ENCODE measurements at regions not wholly inside any gene's neighbourhood (a gene's known extent, or its start where the extent isn't known, plus 50 kb on each side); places are given as distances from the start of the nearest gene placed in this dataset.

DNA sequence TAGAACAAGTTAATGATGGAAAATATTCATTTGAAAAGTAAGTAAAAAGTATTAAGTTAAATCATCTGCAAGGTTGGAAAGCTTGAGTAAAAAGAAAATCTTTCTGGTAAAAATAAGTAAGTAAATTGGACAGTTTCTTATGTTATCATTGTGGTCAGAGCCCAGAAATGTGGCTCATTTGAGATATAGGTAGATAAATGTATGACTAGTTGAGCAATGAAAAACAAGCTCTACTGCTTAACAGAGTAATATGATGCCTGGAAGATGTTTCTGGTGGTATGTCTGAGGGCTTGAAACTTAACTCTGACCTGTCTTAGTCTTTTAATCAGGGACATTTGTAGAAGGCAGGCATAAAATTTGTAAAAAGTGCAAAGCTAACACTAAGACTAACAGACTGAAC lies 444.0 kb downstream of the MFSD1 start:
- ATAC-seq, result peak; percentile 82
- TF ChIP-seq ZC3H10 (CRISPR knock-in tag; IDR thresholded peaks at IDR 0.05) (no peak), BACH2 (CRISPR knock-in tag; IDR thresholded peaks at IDR 0.05; ENCODE audit: borderline replicate concordance) (no peak), ISL1 (CRISPR knock-in tag; IDR thresholded peaks at IDR 0.05) (no peak), OSR1 (CRISPR knock-in tag; IDR thresholded peaks at IDR 0.05) (no peak), TOX (CRISPR knock-in tag; IDR thresholded peaks at IDR 0.05; ENCODE audit: borderline replicate concordance) (no peak), CSDC2 (CRISPR knock-in tag; IDR thresholded peaks at IDR 0.05) (no peak), ARNTL (CRISPR knock-in tag; IDR thresholded peaks at IDR 0.05; ENCODE audit: borderline replicate concordance, low read depth) (no peak), ZFP3 (CRISPR knock-in tag; IDR thresholded peaks at IDR 0.05) (no peak)

DNA sequence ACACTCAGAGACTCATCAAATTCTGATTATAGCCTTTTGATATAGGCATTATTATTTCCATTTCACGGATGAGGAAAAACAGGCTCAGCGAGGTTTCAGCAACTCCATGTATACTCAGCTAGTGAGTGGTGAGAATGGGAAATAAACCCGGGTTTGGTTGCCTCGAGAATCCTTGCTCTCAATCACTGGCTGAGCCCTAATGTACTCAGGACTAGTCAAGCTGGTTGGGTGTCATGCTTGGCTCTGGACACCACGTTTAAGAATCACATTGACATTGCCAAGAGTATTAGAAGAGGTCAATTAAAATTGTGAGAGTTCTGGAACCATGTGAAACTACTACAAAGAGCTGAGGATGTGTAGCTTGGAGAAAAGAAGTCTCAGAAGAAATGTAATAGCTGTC lies 444.5 kb downstream of the MFSD1 start:
- ATAC-seq, result no peak
- TF ChIP-seq TCF4 (CRISPR knock-in tag; IDR thresholded peaks at IDR 0.05; ENCODE audit: borderline replicate concordance) (no peak), GLIS3 (CRISPR knock-in tag; IDR thresholded peaks at IDR 0.05) (no peak), SNAI2 (CRISPR knock-in tag; IDR thresholded peaks at IDR 0.05) (no peak), CSDC2 (CRISPR knock-in tag; IDR thresholded peaks at IDR 0.05) (no peak)

- ATAC-seq, result no peak
- TF ChIP-seq GLIS3 (CRISPR knock-in tag; IDR thresholded peaks at IDR 0.05) (no peak), ZC3H10 (CRISPR knock-in tag; IDR thresholded peaks at IDR 0.05) (no peak), PATZ1 (CRISPR knock-in tag; IDR thresholded peaks at IDR 0.05; ENCODE audit: borderline replicate concordance) (no peak), ZNF8 (CRISPR knock-in tag; IDR thresholded peaks at IDR 0.05) (no peak), TCF4 (CRISPR knock-in tag; IDR thresholded peaks at IDR 0.05; ENCODE audit: borderline replicate concordance) (no peak), BACH2 (CRISPR knock-in tag; IDR thresholded peaks at IDR 0.05; ENCODE audit: borderline replicate concordance) (no peak), ISL1 (CRISPR knock-in tag; IDR thresholded peaks at IDR 0.05) (no peak), ESRRG (CRISPR knock-in tag; IDR thresholded peaks at IDR 0.05) (no peak), ARNTL (CRISPR knock-in tag; IDR thresholded peaks at IDR 0.05; ENCODE audit: borderline replicate concordance, low read depth) (no peak), ZFP30 (CRISPR knock-in tag; IDR thresholded peaks at IDR 0.05) (no peak), SNAI2 (CRISPR knock-in tag; IDR thresholded peaks at IDR 0.05) (no peak), ZNF70 (CRISPR knock-in tag; IDR thresholded peaks at IDR 0.05) (no peak), CREB5 (CRISPR knock-in tag; IDR thresholded peaks at IDR 0.05; ENCODE audit: low read depth) (no peak)
- TF ChIP-seq, protein P1, sequence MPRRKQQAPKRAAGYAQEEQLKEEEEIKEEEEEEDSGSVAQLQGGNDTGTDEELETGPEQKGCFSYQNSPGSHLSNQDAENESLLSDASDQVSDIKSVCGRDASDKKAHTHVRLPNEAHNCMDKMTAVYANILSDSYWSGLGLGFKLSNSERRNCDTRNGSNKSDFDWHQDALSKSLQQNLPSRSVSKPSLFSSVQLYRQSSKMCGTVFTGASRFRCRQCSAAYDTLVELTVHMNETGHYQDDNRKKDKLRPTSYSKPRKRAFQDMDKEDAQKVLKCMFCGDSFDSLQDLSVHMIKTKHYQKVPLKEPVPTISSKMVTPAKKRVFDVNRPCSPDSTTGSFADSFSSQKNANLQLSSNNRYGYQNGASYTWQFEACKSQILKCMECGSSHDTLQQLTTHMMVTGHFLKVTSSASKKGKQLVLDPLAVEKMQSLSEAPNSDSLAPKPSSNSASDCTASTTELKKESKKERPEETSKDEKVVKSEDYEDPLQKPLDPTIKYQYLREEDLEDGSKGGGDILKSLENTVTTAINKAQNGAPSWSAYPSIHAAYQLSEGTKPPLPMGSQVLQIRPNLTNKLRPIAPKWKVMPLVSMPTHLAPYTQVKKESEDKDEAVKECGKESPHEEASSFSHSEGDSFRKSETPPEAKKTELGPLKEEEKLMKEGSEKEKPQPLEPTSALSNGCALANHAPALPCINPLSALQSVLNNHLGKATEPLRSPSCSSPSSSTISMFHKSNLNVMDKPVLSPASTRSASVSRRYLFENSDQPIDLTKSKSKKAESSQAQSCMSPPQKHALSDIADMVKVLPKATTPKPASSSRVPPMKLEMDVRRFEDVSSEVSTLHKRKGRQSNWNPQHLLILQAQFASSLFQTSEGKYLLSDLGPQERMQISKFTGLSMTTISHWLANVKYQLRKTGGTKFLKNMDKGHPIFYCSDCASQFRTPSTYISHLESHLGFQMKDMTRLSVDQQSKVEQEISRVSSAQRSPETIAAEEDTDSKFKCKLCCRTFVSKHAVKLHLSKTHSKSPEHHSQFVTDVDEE (CRISPR knock-in tag; IDR thresholded peaks at IDR 0.05), result no peak
- TF ChIP-seq, protein P2, sequence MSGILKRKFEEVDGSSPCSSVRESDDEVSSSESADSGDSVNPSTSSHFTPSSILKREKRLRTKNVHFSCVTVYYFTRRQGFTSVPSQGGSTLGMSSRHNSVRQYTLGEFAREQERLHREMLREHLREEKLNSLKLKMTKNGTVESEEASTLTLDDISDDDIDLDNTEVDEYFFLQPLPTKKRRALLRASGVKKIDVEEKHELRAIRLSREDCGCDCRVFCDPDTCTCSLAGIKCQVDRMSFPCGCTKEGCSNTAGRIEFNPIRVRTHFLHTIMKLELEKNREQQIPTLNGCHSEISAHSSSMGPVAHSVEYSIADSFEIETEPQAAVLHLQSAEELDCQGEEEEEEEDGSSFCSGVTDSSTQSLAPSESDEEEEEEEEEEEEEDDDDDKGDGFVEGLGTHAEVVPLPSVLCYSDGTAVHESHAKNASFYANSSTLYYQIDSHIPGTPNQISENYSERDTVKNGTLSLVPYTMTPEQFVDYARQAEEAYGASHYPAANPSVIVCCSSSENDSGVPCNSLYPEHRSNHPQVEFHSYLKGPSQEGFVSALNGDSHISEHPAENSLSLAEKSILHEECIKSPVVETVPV (CRISPR knock-in tag; IDR thresholded peaks at IDR 0.05), result no peak
These were observed 447.8 kb downstream of the MFSD1 start for GRCh38 chr3:159249472-159250174.

- TF ChIP-seq ZNF70 (CRISPR knock-in tag; IDR thresholded peaks at IDR 0.05) (no peak), OSR1 (CRISPR knock-in tag; IDR thresholded peaks at IDR 0.05) (no peak), ARNTL (CRISPR knock-in tag; IDR thresholded peaks at IDR 0.05; ENCODE audit: borderline replicate concordance, low read depth) (no peak), ZFP3 (CRISPR knock-in tag; IDR thresholded peaks at IDR 0.05) (no peak), ESRRG (CRISPR knock-in tag; IDR thresholded peaks at IDR 0.05) (no peak), ZNF565 (CRISPR knock-in tag; conservative IDR thresholded peaks at IDR 0.05; ENCODE audit: low read depth) (no peak), ZFP30 (CRISPR knock-in tag; IDR thresholded peaks at IDR 0.05) (no peak), PATZ1 (CRISPR knock-in tag; IDR thresholded peaks at IDR 0.05; ENCODE audit: borderline replicate concordance) (no peak), ZC3H10 (CRISPR knock-in tag; IDR thresholded peaks at IDR 0.05) (no peak), PPARA (CRISPR knock-in tag; IDR thresholded peaks at IDR 0.05; ENCODE audit: borderline replicate concordance) (no peak)
- TF ChIP-seq, protein P3, sequence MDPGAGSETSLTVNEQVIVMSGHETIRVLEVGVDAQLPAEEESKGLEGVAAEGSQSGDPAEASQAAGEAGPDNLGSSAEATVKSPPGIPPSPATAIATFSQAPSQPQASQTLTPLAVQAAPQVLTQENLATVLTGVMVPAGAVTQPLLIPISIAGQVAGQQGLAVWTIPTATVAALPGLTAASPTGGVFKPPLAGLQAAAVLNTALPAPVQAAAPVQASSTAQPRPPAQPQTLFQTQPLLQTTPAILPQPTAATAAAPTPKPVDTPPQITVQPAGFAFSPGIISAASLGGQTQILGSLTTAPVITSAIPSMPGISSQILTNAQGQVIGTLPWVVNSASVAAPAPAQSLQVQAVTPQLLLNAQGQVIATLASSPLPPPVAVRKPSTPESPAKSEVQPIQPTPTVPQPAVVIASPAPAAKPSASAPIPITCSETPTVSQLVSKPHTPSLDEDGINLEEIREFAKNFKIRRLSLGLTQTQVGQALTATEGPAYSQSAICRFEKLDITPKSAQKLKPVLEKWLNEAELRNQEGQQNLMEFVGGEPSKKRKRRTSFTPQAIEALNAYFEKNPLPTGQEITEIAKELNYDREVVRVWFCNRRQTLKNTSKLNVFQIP (CRISPR knock-in tag; IDR thresholded peaks at IDR 0.05; ENCODE audit: borderline replicate concordance, low read depth), result no peak
- TF ChIP-seq, protein P2 (CRISPR knock-in tag; IDR thresholded peaks at IDR 0.05), result no peak
These were observed 449.1 kb downstream of the MFSD1 start for GRCh38 chr3:159250961-159251360.

More at GRCh38 chr3:159250961-159251360, 449.1 kb downstream of the MFSD1 start:
- ATAC-seq, result no peak

Data from SK-N-SH treated with all-trans-retinoic acid at 6 μM for 48 hours (cell line).